Panc1 (cell line): ENCODE measurements at regions not wholly inside any gene's neighbourhood (a gene's known extent, or its start where the extent isn't known, plus 50 kb on each side); places are given as distances from the start of the nearest gene placed in this dataset.

Experiments used
- ATAC-seq: fragments of 200-7000 bp; cut with Tn5 transposase; 2 replicates; pipeline ENCODE4 v1.9.1; 2020; ENCODE audit warnings: mild to moderate bottlenecking, moderate library complexity
- BruUV-seq: library from RNA; stranded (reverse); fragments of 400-500 nt; replicated peaks from 2 replicates; lab custom pipeline; 2021; lab: Mats Ljungman, UMichigan
- CTCF ChIA-PET: fragments of 300-600 bp; sonication (Branson Sonifier 250); formaldehyde crosslinking; loops from one replicate; lab custom pipeline; 2022; ENCODE audit warnings: antibody characterized with exemption; lab: Charles Lee
- POLR2A ChIA-PET: fragments of 300-600 bp; sonication (Branson Sonifier 250); formaldehyde crosslinking; loops from one replicate; lab custom pipeline; 2022; ENCODE audit warnings: antibody characterized with exemption; lab: Charles Lee
- DNase-seq: peaks from one replicate; pipeline ENCODE4 v3.0.0-alpha.2; 2010; ENCODE audit warnings: low read depth, low spot score
- H3K27ac ChIP-seq: 2 replicates; pipeline ENCODE4 v1.5.1; 2011; ENCODE audit warnings: mild to moderate bottlenecking, low read length, inconsistent platforms
- H3K27me3 ChIP-seq: fragments of 200-500 bp; sonication (Bioruptor generic); 2 replicates; pipeline ENCODE4 v1.6.0; 2014; ENCODE audit warnings: low read length, inconsistent platforms; ENCODE audit not compliant: control insufficient read depth, insufficient read depth
- H3K36me3 ChIP-seq: fragments of 200-500 bp; sonication (Bioruptor generic); 2 replicates; pipeline ENCODE4 v1.5.1; 2014; ENCODE audit warnings: inconsistent platforms, mild to moderate bottlenecking, low read length, moderate library complexity; ENCODE audit not compliant: control insufficient read depth, insufficient read depth
- H3K4me1 ChIP-seq: 2 replicates; pipeline ENCODE4 v1.5.1; 2011; ENCODE audit warnings: inconsistent platforms, mild to moderate bottlenecking, low read length, moderate library complexity; ENCODE audit not compliant: control insufficient read depth, insufficient read depth
- H3K4me3 ChIP-seq, 2 experiments: 2 replicates each; pipeline ENCODE4 v1.5.1; 2011 to 2012; ENCODE audit warnings: low read depth in 2 of 2, low read length in 2 of 2, mild to moderate bottlenecking in 2 of 2, inconsistent platforms in 1 of 2, moderate library complexity in 1 of 2
- H3K9me3 ChIP-seq: fragments of 200-500 bp; sonication (Bioruptor generic); 2 replicates; pipeline ENCODE4 v1.5.1; 2014; ENCODE audit warnings: low read depth, mild to moderate bottlenecking, inconsistent platforms, low read length, moderate library complexity; ENCODE audit not compliant: control insufficient read depth, insufficient read depth
- POLR2AphosphoS5 ChIP-seq: IDR thresholded peaks from 2 replicates; pipeline ENCODE4 v1.6.1; 2012; ENCODE audit warnings: mild to moderate bottlenecking, low read depth, low read length, moderate library complexity
- SIN3A ChIP-seq: IDR thresholded peaks from 2 replicates; pipeline ENCODE4 v1.6.1; 2012; ENCODE audit warnings: low read depth, mild to moderate bottlenecking, low read length, moderate library complexity, borderline replicate concordance; ENCODE audit not compliant: insufficient read depth
- TCF7L2 ChIP-seq: IDR thresholded peaks from 2 replicates; pipeline ENCODE4 v1.6.1; 2011; ENCODE audit warnings: mild to moderate bottlenecking, low read depth, low read length, inconsistent platforms
- in situ Hi-C: cut with HindIII; loops from 2 replicates; pipeline ENCODE4 v1.10.0; 2016; ENCODE audit warnings: low sequenced_read_pairs, low pct_unique_long_range_greater_than_20kb
- intact Hi-C: fragments of 100-400 bp; cut with micrococcal nuclease; formaldehyde crosslinking; loops from one replicate; pipeline ENCODE4 v1.10.0; 2022; ENCODE audit not compliant: unreplicated experiment
- TF ChIP-seq, protein P1 (sequence below), 2 experiments: IDR thresholded peaks; 2 replicates each; pipeline ENCODE4 v1.6.1; 2011 to 2012; ENCODE audit warnings: low read depth in 2 of 2, control low read depth in 1 of 2, low read length in 1 of 2, mild to moderate bottlenecking in 1 of 2, moderate library complexity in 1 of 2; ENCODE audit not compliant: insufficient read depth in 1 of 2
- TF ChIP-seq, protein P2 (sequence below): fragments of 450-650 bp; IDR thresholded peaks from 2 replicates; pipeline ENCODE4 v1.5.1; 2017; ENCODE audit warnings: mild to moderate bottlenecking

DNA sequence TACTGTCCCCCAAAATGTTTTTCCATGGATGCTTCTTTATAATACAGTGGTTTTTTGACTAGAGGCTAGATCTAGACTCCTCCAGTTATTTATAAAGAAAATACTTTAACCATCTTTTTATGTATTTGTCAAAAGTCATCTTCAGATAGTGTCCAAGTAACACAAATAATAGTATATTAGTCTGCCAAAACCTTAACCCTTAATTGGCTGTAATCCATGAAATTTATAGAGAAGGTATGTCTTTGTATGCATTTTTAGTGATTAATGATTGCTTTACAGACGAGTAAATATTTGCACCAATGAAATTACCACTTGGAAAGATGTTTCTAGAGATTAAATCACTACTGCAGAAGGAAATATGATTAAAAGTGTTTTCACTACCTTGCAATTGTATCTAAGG, 451.8 kb upstream of the NRXN1 start:
- intact Hi-C loops (no loop called here), in situ Hi-C loops (no loop called here)
- ChIA-PET POLR2A (no interaction called here), CTCF (no interaction called here)
- DNase-seq (no peak), ATAC-seq (no peak)
- H3K27ac ChIP-seq = no peak overlapping the region
- no peaks in the 10 kb centered on the region for H3K9me3 ChIP-seq
- no peaks in the 10 kb centered on the region for H3K27me3 ChIP-seq
- H3K36me3 ChIP-seq = no peaks in the 10 kb centered on the region
- BruUV-seq = no TSS peak
- H3K4me1 ChIP-seq = no peaks in the 10 kb centered on the region
- TF ChIP-seq, protein P1, sequence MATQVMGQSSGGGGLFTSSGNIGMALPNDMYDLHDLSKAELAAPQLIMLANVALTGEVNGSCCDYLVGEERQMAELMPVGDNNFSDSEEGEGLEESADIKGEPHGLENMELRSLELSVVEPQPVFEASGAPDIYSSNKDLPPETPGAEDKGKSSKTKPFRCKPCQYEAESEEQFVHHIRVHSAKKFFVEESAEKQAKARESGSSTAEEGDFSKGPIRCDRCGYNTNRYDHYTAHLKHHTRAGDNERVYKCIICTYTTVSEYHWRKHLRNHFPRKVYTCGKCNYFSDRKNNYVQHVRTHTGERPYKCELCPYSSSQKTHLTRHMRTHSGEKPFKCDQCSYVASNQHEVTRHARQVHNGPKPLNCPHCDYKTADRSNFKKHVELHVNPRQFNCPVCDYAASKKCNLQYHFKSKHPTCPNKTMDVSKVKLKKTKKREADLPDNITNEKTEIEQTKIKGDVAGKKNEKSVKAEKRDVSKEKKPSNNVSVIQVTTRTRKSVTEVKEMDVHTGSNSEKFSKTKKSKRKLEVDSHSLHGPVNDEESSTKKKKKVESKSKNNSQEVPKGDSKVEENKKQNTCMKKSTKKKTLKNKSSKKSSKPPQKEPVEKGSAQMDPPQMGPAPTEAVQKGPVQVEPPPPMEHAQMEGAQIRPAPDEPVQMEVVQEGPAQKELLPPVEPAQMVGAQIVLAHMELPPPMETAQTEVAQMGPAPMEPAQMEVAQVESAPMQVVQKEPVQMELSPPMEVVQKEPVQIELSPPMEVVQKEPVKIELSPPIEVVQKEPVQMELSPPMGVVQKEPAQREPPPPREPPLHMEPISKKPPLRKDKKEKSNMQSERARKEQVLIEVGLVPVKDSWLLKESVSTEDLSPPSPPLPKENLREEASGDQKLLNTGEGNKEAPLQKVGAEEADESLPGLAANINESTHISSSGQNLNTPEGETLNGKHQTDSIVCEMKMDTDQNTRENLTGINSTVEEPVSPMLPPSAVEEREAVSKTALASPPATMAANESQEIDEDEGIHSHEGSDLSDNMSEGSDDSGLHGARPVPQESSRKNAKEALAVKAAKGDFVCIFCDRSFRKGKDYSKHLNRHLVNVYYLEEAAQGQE (IDR thresholded peaks at IDR 0.05; ENCODE audit: insufficient read depth in 1 of 2, low read depth in 2 of 2, low read length in 1 of 2) = no peak
- TF ChIP-seq POLR2AphosphoS5 = no peak
- no peak for TF ChIP-seq SIN3A
- TF ChIP-seq, protein P2, sequence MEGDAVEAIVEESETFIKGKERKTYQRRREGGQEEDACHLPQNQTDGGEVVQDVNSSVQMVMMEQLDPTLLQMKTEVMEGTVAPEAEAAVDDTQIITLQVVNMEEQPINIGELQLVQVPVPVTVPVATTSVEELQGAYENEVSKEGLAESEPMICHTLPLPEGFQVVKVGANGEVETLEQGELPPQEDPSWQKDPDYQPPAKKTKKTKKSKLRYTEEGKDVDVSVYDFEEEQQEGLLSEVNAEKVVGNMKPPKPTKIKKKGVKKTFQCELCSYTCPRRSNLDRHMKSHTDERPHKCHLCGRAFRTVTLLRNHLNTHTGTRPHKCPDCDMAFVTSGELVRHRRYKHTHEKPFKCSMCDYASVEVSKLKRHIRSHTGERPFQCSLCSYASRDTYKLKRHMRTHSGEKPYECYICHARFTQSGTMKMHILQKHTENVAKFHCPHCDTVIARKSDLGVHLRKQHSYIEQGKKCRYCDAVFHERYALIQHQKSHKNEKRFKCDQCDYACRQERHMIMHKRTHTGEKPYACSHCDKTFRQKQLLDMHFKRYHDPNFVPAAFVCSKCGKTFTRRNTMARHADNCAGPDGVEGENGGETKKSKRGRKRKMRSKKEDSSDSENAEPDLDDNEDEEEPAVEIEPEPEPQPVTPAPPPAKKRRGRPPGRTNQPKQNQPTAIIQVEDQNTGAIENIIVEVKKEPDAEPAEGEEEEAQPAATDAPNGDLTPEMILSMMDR = no peak
- no peak for TF ChIP-seq TCF7L2
- no peak overlapping the region for H3K4me3 ChIP-seq

DNA sequence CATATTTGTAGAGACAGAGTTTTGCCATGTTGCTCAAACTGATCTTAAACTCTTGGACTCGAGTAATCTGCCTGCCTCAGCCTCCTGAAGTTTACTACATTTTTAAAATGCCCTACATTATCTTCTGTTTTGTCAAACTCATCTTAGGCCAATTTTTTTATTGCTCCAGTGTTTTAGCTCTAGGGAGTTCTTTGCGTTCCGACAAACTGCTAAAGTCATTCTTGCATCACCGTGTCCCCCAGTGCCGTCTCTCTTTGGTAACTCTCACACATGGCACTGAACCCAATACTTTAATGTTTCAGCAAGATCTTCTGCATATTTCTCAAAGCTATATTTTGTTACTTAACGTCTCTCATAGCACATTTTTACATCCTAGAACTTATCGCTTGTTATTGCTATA, 440.9 kb upstream of the NRXN1 start:
- CTCF ChIA-PET = no interaction called here

More for the DNA sequence above, 440.9 kb upstream of the NRXN1 start:
- H3K4me3 ChIP-seq = no peak overlapping the region
- H3K27ac ChIP-seq = no peak overlapping the region
- no peaks in the 10 kb centered on the region for H3K36me3 ChIP-seq
- no TSS peak for BruUV-seq
- POLR2A ChIA-PET = no interaction called here
- H3K4me1 ChIP-seq = no peaks in the 10 kb centered on the region
- intact Hi-C loops = no loop called here
- DNase-seq (no peak), ATAC-seq (no peak)
- in situ Hi-C loops = no loop called here
- H3K9me3 ChIP-seq = no peaks in the 10 kb centered on the region
- no peaks in the 10 kb centered on the region for H3K27me3 ChIP-seq
- TF ChIP-seq SIN3A (no peak), TCF7L2 (no peak), POLR2AphosphoS5 (no peak)
- TF ChIP-seq, protein P2 = no peak
- TF ChIP-seq, protein P1 (IDR thresholded peaks at IDR 0.05; ENCODE audit: insufficient read depth in 1 of 2, low read depth in 2 of 2, low read length in 1 of 2) = no peak
